H9 (cell line): ENCODE measurements at regions not wholly inside any gene's neighbourhood (a gene's known extent, or its start where the extent isn't known, plus 50 kb on each side); places are given as distances from the start of the nearest gene placed in this dataset.

Experiments used
- DNase-seq: peaks from one replicate; pipeline ENCODE4 v3.0.0-alpha.2; 2017
- H2AFZ ChIP-seq: one replicate; pipeline ENCODE4 v1.6.1; 2013; ENCODE audit warnings: mild to moderate bottlenecking, low read length, control low read depth, moderate library complexity
- H2AK5ac ChIP-seq: 2 replicates; pipeline ENCODE4 v1.6.1; 2013; ENCODE audit warnings: low read length, control low read depth, mixed read lengths; ENCODE audit not compliant: insufficient read length
- H2BK120ac ChIP-seq: one replicate; pipeline ENCODE4 v1.6.1; 2013; ENCODE audit warnings: low read depth, mild to moderate bottlenecking, low read length, control low read depth, inconsistent platforms; ENCODE audit not compliant: poor library complexity, severe bottlenecking
- H2BK12ac ChIP-seq: 2 replicates; pipeline ENCODE4 v1.6.1; 2013; ENCODE audit warnings: low read length, control low read depth, mixed read lengths, low read depth; ENCODE audit not compliant: insufficient read length
- H2BK15ac ChIP-seq: 2 replicates; pipeline ENCODE4 v1.6.1; 2013; ENCODE audit warnings: low read depth, low read length, control low read depth
- H2BK20ac ChIP-seq: one replicate; pipeline ENCODE4 v1.6.1; 2013; ENCODE audit warnings: low read depth, mild to moderate bottlenecking, low read length, control low read depth, inconsistent platforms; ENCODE audit not compliant: poor library complexity, severe bottlenecking
- H2BK5ac ChIP-seq: 2 replicates; pipeline ENCODE4 v1.6.1; 2013; ENCODE audit warnings: low read length, control low read depth, mixed read lengths; ENCODE audit not compliant: insufficient read length
- H3K14ac ChIP-seq: 2 replicates; pipeline ENCODE4 v1.6.1; 2013; ENCODE audit warnings: low read length, control low read depth; ENCODE audit not compliant: insufficient read depth
- H3K18ac ChIP-seq: 2 replicates; pipeline ENCODE4 v1.6.1; 2013; ENCODE audit warnings: low read depth, mild to moderate bottlenecking, mixed read lengths, low read length, control low read depth; ENCODE audit not compliant: insufficient read length
- H3K23ac ChIP-seq: 2 replicates; pipeline ENCODE4 v1.6.1; 2013; ENCODE audit warnings: low read length, control low read depth, mixed read lengths, low read depth; ENCODE audit not compliant: insufficient read length
- H3K23me2 ChIP-seq: 2 replicates; pipeline ENCODE4 v1.6.1; 2013; ENCODE audit warnings: low read depth, mild to moderate bottlenecking, mixed read lengths, low read length, control low read depth; ENCODE audit not compliant: insufficient read length, poor library complexity, severe bottlenecking
- H3K27ac ChIP-seq: 2 replicates; pipeline ENCODE4 v1.5.1; 2013; ENCODE audit warnings: low read length, control low read depth, mixed read lengths, low read depth; ENCODE audit not compliant: insufficient read length
- H3K27me3 ChIP-seq: 2 replicates; pipeline ENCODE4 v1.6.1; 2013; ENCODE audit warnings: low read length, control low read depth, inconsistent platforms; ENCODE audit not compliant: insufficient read depth
- H3K4ac ChIP-seq: 2 replicates; pipeline ENCODE4 v1.6.1; 2013; ENCODE audit warnings: low read depth, mild to moderate bottlenecking, control low read depth, inconsistent platforms, low read length, moderate library complexity
- H3K4me1 ChIP-seq: 2 replicates; pipeline ENCODE4 v1.6.1; 2013; ENCODE audit warnings: low read length, control low read depth, inconsistent platforms; ENCODE audit not compliant: insufficient read depth
- H3K4me2 ChIP-seq: 2 replicates; pipeline ENCODE4 v1.6.1; 2013; ENCODE audit warnings: low read length, control low read depth, mixed read lengths; ENCODE audit not compliant: insufficient read length, insufficient read depth
- H3K56ac ChIP-seq: 2 replicates; pipeline ENCODE4 v1.6.1; 2013; ENCODE audit warnings: low read depth, mild to moderate bottlenecking, mixed read lengths, low read length, control low read depth; ENCODE audit not compliant: insufficient read length
- H3K79me1 ChIP-seq: 2 replicates; pipeline ENCODE4 v1.6.1; 2013; ENCODE audit warnings: low read depth, mild to moderate bottlenecking, moderate library complexity, low read length, control low read depth, inconsistent platforms; ENCODE audit not compliant: insufficient read depth, poor library complexity, severe bottlenecking
- H3K79me2 ChIP-seq: 2 replicates; pipeline ENCODE4 v1.6.1; 2013; ENCODE audit warnings: low read length, control low read depth, inconsistent platforms; ENCODE audit not compliant: insufficient read depth
- H3K9ac ChIP-seq: 2 replicates; pipeline ENCODE4 v1.6.1; 2013; ENCODE audit warnings: low read length, control low read depth, mixed read lengths; ENCODE audit not compliant: insufficient read length; ENCODE audit errors: extremely low read depth
- H3K9me3 ChIP-seq: one replicate; pipeline ENCODE4 v1.6.1; 2013; ENCODE audit warnings: low read depth, low read length, inconsistent platforms; ENCODE audit not compliant: control insufficient read depth
- H3T11ph ChIP-seq: one replicate; pipeline ENCODE4 v1.6.1; 2013; ENCODE audit warnings: mild to moderate bottlenecking, low read length, control low read depth, inconsistent platforms
- H4K20me1 ChIP-seq: one replicate; pipeline ENCODE4 v1.6.1; 2013; ENCODE audit not compliant: control insufficient read depth, insufficient read length, insufficient read depth
- H4K5ac ChIP-seq: 2 replicates; pipeline ENCODE4 v1.6.1; 2013; ENCODE audit warnings: low read depth, mild to moderate bottlenecking, mixed read lengths, low read length, control low read depth; ENCODE audit not compliant: insufficient read length
- H4K8ac ChIP-seq: replicated peaks from 2 replicates; pipeline ENCODE4 v1.6.1; 2013; ENCODE audit warnings: low read length, control low read depth, mixed read lengths, low read depth; ENCODE audit not compliant: insufficient read length
- H4K91ac ChIP-seq: 2 replicates; pipeline ENCODE4 v1.6.1; 2013; ENCODE audit warnings: low read depth, mild to moderate bottlenecking, moderate library complexity, mixed read lengths, low read length, control low read depth; ENCODE audit not compliant: insufficient read length
- H3K27ac Mint-ChIP-seq, 3 experiments: 2 replicates in 2 of 3; 3 replicates in 1 of 3; pipeline ENCODE4 v1.8.0; 2020 to 2021; ENCODE audit warnings: mixed read lengths in 3 of 3, mild to moderate bottlenecking in 1 of 3, moderate library complexity in 1 of 3
- H3K27me3 Mint-ChIP-seq: 2 replicates; pipeline ENCODE4 v1.8.0; 2021; ENCODE audit warnings: low read depth, mild to moderate bottlenecking, moderate library complexity, mixed read lengths
- H3K36me3 Mint-ChIP-seq, 3 experiments: 2 replicates in 2 of 3; 3 replicates in 1 of 3; pipeline ENCODE4 v1.8.0; 2020 to 2021; ENCODE audit warnings: low read depth in 3 of 3, mixed read lengths in 3 of 3; ENCODE audit not compliant: insufficient read depth in 1 of 3
- H3K4me1 Mint-ChIP-seq, 2 experiments: 2 replicates each; pipeline ENCODE4 v1.8.0; 2020; ENCODE audit warnings: mixed read lengths in 2 of 2
- H3K4me3 Mint-ChIP-seq, 2 experiments: 2 replicates in 1 of 2; 3 replicates in 1 of 2; pipeline ENCODE4 v1.8.0; 2020 to 2021; ENCODE audit warnings: mild to moderate bottlenecking in 2 of 2, mixed read lengths in 2 of 2, moderate library complexity in 1 of 2
- H3K9me3 Mint-ChIP-seq, 2 experiments: 2 replicates in 1 of 2; 3 replicates in 1 of 2; pipeline ENCODE4 v1.8.0; 2020; ENCODE audit warnings: mild to moderate bottlenecking in 2 of 2, mixed read lengths in 2 of 2, moderate library complexity in 1 of 2
- WGBS: extraction: QIAGEN DNeasy Blood & Tissue Kit; methylation state at CpG from one replicate; pipeline ENCODE4 v1.1.7; 2013; ENCODE audit warnings: missing lambda C conversion rate, low lambda C conversion rate, mixed read lengths; ENCODE audit not compliant: insufficient read length; ENCODE audit errors: extremely low coverage; 5-methylcytosine and 5-hydroxymethylcytosine counted together
- TF ChIP-seq, protein P1 (sequence below): fragments of 200-600 bp; sonication (generic); conservative IDR thresholded peaks from 3 replicates; pipeline ENCODE4 v1.8.0; 2021; ENCODE audit warnings: antibody characterized with exemption, mild to moderate bottlenecking

- no peak overlapping the region for H2BK120ac ChIP-seq
- no peak overlapping the region for H3K27ac Mint-ChIP-seq
- H4K8ac ChIP-seq: no peak overlapping the region
- H3K9me3 ChIP-seq: no peaks in the 10 kb centered on the region
- no peak overlapping the region for H3K4ac ChIP-seq
- no peaks in the 10 kb centered on the region; a peak in 2 of 7 replicates for H3K36me3 Mint-ChIP-seq
- H2BK12ac ChIP-seq: no peak overlapping the region
- TF ChIP-seq, protein P1, sequence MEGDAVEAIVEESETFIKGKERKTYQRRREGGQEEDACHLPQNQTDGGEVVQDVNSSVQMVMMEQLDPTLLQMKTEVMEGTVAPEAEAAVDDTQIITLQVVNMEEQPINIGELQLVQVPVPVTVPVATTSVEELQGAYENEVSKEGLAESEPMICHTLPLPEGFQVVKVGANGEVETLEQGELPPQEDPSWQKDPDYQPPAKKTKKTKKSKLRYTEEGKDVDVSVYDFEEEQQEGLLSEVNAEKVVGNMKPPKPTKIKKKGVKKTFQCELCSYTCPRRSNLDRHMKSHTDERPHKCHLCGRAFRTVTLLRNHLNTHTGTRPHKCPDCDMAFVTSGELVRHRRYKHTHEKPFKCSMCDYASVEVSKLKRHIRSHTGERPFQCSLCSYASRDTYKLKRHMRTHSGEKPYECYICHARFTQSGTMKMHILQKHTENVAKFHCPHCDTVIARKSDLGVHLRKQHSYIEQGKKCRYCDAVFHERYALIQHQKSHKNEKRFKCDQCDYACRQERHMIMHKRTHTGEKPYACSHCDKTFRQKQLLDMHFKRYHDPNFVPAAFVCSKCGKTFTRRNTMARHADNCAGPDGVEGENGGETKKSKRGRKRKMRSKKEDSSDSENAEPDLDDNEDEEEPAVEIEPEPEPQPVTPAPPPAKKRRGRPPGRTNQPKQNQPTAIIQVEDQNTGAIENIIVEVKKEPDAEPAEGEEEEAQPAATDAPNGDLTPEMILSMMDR: no peak
- H3K14ac ChIP-seq: no peak overlapping the region
- H2BK20ac ChIP-seq: no peak overlapping the region
- H3T11ph ChIP-seq: no peak overlapping the region
- H3K4me3 Mint-ChIP-seq: no peak overlapping the region
- H2AFZ ChIP-seq: no peak overlapping the region
- H3K18ac ChIP-seq: no peak overlapping the region
- no CpG with 5 or more reads among the region's 2 CpGs for WGBS
- no peaks in the 10 kb centered on the region for H3K79me1 ChIP-seq
- H3K23me2 ChIP-seq: no peaks in the 10 kb centered on the region
- H2BK15ac ChIP-seq: no peak overlapping the region
- H4K5ac ChIP-seq: no peak overlapping the region
- H3K4me2 ChIP-seq: no peak overlapping the region
- no peak overlapping the region for H3K23ac ChIP-seq
- no peak overlapping the region for H2BK5ac ChIP-seq
- no peak overlapping the region for H2AK5ac ChIP-seq
- H3K27me3 ChIP-seq: no peaks in the 10 kb centered on the region
- no peak overlapping the region for H3K56ac ChIP-seq
- H3K9me3 Mint-ChIP-seq: peaks cover 0 to 26% of the 10 kb centered on the region in 2 experiments; a peak in 2 of 5 replicates
- H3K4me1 ChIP-seq: no peaks in the 10 kb centered on the region
- H4K91ac ChIP-seq: no peak overlapping the region
- H3K9ac ChIP-seq: no peak overlapping the region
- peaks cover 5% of the 10 kb centered on the region for H3K27me3 Mint-ChIP-seq
- no peaks in the 10 kb centered on the region for H3K4me1 Mint-ChIP-seq
- no peak overlapping the region for H3K27ac ChIP-seq
- no peaks in the 10 kb centered on the region for H4K20me1 ChIP-seq
- DNase-seq: no peak
- no peaks in the 10 kb centered on the region for H3K79me2 ChIP-seq
Observed at GRCh38 chr9:1683951-1684350, 331.2 kb upstream of the SMARCA2 start.
